ENCODE measurements at regions not wholly inside any gene's neighbourhood (a gene's known extent, or its start where the extent isn't known, plus 50 kb on each side); places are given as distances from the start of the nearest gene placed in this dataset.

GRCh38 chr1:8201331-8201861 is 116.5 kb upstream of the SLC45A1 start (continued):
- no peak for TF ChIP-seq ZNF609 (CRISPR knock-in tag; IDR thresholded peaks at IDR 0.05; ENCODE audit: borderline replicate concordance)
- peak; percentile 16; the same call in 1 of the 2 replicates for TF ChIP-seq PHF21A (CRISPR knock-in tag; IDR thresholded peaks at IDR 0.05)
- TF ChIP-seq HCFC1 (IDR thresholded peaks at IDR 0.05; ENCODE audit: low read depth, low read length), result no peak
- no peak for TF ChIP-seq ATF4 (CRISPR knock-in tag; IDR thresholded peaks at IDR 0.05)
- no peak for TF ChIP-seq EZH2 (conservative IDR thresholded peaks at IDR 0.05; ENCODE audit: low read depth, low read length)
- no peak for TF ChIP-seq MAX (IDR thresholded peaks at IDR 0.05)
- TF ChIP-seq IKZF1 (IDR thresholded peaks at IDR 0.05), result no peak
- TF ChIP-seq GTF2F1 (IDR thresholded peaks at IDR 0.05; ENCODE audit: low read length), result no peak
- no peak for TF ChIP-seq HDAC6 (IDR thresholded peaks at IDR 0.05; ENCODE audit: low read depth, low read length)
- no peak for TF ChIP-seq DNMT3B (CRISPR knock-in tag; conservative IDR thresholded peaks at IDR 0.05)
- TF ChIP-seq CENPX (CRISPR knock-in tag; IDR thresholded peaks at IDR 0.05), result no peak
- no peak for TF ChIP-seq DMAP1 (CRISPR knock-in tag; IDR thresholded peaks at IDR 0.05)
- TF ChIP-seq THAP8 (CRISPR knock-in tag; IDR thresholded peaks at IDR 0.05; ENCODE audit: borderline replicate concordance), result no peak
- TF ChIP-seq NFKB2 (CRISPR knock-in tag; IDR thresholded peaks at IDR 0.05; ENCODE audit: borderline replicate concordance), result no peak
- peak; percentile 10 for TF ChIP-seq XRCC5 (optimal IDR thresholded peaks at IDR 0.05; ENCODE audit: low read length)
- no peak for TF ChIP-seq NAIF1 (CRISPR knock-in tag; IDR thresholded peaks at IDR 0.05; ENCODE audit: borderline replicate concordance)
- no peak for TF ChIP-seq ZNF562 (CRISPR knock-in tag; IDR thresholded peaks at IDR 0.05; ENCODE audit: borderline replicate concordance)
- no peak for TF ChIP-seq SATB2 (CRISPR knock-in tag; IDR thresholded peaks at IDR 0.05)
- no peak for TF ChIP-seq ZNF281 (CRISPR knock-in tag; IDR thresholded peaks at IDR 0.05; ENCODE audit: borderline replicate concordance)
- TF ChIP-seq ATF1 (CRISPR knock-in tag; IDR thresholded peaks at IDR 0.05), result 0 out of 2 replicates have a peak, but pooled peaks have one; percentile 36
- TF ChIP-seq ZNF44 (CRISPR knock-in tag; IDR thresholded peaks at IDR 0.05), result no peak
- TF ChIP-seq TCF7L2 (IDR thresholded peaks at IDR 0.05; ENCODE audit: low read depth, low read length), result no peak
